ENCODE measurements at regions not wholly inside any gene's neighbourhood (a gene's known extent, or its start where the extent isn't known, plus 50 kb on each side); places are given as distances from the start of the nearest gene placed in this dataset.

DNA sequence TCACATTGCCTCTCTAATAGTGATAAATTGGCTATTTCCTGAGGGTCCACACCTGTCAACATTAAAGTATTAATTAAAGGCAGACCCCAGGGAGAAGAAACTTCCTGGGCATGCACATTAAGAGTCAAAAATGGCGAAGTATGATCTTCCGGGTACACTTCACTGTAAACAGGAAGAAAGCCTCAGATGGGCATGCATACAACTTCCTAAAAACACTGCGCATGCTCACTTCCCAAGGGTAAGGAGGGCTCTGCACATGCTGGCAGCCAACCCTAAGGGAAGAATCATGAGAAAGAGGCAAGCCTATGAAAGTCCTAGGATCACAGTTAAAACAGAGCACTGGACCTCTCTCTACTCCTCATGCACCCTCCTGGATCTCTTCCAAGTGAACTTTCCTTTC, 80.1 kb upstream of the IMMP2L start:
- TF ChIP-seq, protein P1, sequence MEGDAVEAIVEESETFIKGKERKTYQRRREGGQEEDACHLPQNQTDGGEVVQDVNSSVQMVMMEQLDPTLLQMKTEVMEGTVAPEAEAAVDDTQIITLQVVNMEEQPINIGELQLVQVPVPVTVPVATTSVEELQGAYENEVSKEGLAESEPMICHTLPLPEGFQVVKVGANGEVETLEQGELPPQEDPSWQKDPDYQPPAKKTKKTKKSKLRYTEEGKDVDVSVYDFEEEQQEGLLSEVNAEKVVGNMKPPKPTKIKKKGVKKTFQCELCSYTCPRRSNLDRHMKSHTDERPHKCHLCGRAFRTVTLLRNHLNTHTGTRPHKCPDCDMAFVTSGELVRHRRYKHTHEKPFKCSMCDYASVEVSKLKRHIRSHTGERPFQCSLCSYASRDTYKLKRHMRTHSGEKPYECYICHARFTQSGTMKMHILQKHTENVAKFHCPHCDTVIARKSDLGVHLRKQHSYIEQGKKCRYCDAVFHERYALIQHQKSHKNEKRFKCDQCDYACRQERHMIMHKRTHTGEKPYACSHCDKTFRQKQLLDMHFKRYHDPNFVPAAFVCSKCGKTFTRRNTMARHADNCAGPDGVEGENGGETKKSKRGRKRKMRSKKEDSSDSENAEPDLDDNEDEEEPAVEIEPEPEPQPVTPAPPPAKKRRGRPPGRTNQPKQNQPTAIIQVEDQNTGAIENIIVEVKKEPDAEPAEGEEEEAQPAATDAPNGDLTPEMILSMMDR (IDR thresholded peaks at IDR 0.05) = no peak
- DNase-seq (no peak), ATAC-seq (no peak)
- no peaks in the 10 kb centered on the region for H3K4me1 Mint-ChIP-seq (ENCODE audit: low read depth)
- H3K4me3 Mint-ChIP-seq = no peak overlapping the region
- ChIA-PET CTCF (no interaction called here), POLR2A (no interaction called here)
- peaks cover 7% of the 10 kb centered on the region for H3K27me3 Mint-ChIP-seq
- H3K36me3 Mint-ChIP-seq (ENCODE audit: low read depth) = no peaks in the 10 kb centered on the region
- H3K27ac Mint-ChIP-seq = no peak overlapping the region
- intact Hi-C loops (cut with micrococcal nuclease) = no loop called here
- H3K9me3 Mint-ChIP-seq = no peaks in the 10 kb centered on the region

DNA sequence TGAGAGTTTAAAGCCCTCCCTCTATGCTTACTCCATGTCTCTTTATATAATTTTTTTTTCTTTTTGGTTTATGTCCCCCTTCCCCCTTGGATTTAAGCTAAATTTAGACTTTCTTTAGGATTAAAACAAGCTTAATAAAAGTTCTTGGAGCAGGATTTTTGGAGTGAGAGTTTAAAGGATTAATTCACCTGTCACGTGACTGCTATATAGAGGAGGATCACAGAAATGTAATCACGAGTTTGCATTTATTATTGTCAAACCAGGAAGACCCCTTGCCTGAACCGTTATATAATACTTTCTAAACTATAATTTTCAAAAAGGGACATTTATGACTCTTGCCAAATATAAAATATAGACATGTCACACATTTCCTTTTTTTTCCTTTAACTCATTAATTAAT, 78.1 kb upstream of the IMMP2L start:
- intact Hi-C loops (cut with micrococcal nuclease) = no loop called here
- ATAC-seq = no peak
- no peaks in the 10 kb centered on the region for H3K9me3 Mint-ChIP-seq
- H3K4me3 Mint-ChIP-seq = no peak overlapping the region
- ChIA-PET POLR2A (no interaction called here), CTCF (no interaction called here)
- peaks cover 5% of the 10 kb centered on the region for H3K27me3 Mint-ChIP-seq
- TF ChIP-seq, protein P1 (IDR thresholded peaks at IDR 0.05) = no peak
- DNase-seq = no peak
- H3K4me1 Mint-ChIP-seq (ENCODE audit: low read depth) = no peaks in the 10 kb centered on the region
- H3K27ac Mint-ChIP-seq = no peak overlapping the region
- no peaks in the 10 kb centered on the region for H3K36me3 Mint-ChIP-seq (ENCODE audit: low read depth)

DNA sequence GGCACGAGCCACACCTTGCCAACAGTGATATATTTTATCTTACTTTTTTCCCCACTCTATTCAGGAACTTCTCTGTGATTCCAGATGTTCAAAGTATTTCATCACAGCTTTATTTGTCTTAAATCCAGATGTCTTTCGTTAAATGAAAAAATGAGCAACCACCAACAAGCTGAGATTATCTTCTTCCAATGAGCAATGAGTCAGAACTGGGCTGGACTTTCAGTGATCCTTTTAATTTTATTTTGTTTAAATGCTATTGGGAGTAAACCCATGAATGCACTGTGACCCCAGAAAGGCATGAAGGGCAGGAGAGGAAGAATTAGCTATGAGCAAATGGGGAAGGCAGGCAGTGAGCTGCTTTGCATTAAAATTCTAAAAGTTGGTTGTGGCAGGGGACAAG, 77.6 kb upstream of the IMMP2L start:
- Mint-ChIP-seq H3K36me3 (ENCODE audit: low read depth) (no peaks in the 10 kb centered on the region), H3K27ac (no peak overlapping the region), H3K9me3 (no peaks in the 10 kb centered on the region), H3K4me1 (ENCODE audit: low read depth) (no peaks in the 10 kb centered on the region), H3K27me3 (peaks cover 3% of the 10 kb centered on the region), H3K4me3 (no peak overlapping the region)
- TF ChIP-seq, protein P1 (IDR thresholded peaks at IDR 0.05) = no peak
- ATAC-seq = no peak
- ChIA-PET POLR2A (no interaction called here), CTCF (no interaction called here)
- DNase-seq = no peak
- intact Hi-C loops (cut with micrococcal nuclease) = no loop called here

DNA sequence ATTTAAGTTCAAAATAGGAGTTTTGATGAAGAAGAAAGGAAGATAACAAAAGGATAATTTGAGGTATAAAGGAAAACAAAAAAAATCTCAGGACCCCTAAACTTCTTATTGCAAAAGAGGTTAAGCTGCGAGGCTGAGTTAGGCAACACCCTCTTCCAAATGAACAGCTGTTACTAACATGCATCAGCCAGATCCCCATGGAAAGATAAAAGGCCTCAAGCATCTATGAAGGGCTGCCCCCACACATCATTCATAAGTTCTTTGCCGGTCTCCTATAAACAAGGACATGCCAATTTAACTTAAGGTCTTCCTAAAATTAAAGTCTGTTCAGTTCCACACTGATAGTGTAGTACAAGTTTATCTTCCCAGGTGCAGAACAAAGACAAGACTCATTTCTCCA, 75.8 kb upstream of the IMMP2L start:
- no peaks in the 10 kb centered on the region for H3K9me3 Mint-ChIP-seq
- TF ChIP-seq, protein P1 (IDR thresholded peaks at IDR 0.05) = no peak
- no peak overlapping the region for H3K27ac Mint-ChIP-seq
- ChIA-PET POLR2A (no interaction called here), CTCF (no interaction called here)
- no peaks in the 10 kb centered on the region for H3K4me1 Mint-ChIP-seq (ENCODE audit: low read depth)
- intact Hi-C loops (cut with micrococcal nuclease) = no loop called here
- H3K36me3 Mint-ChIP-seq (ENCODE audit: low read depth) = no peaks in the 10 kb centered on the region
- peaks cover 7% of the 10 kb centered on the region for H3K27me3 Mint-ChIP-seq
- ATAC-seq (no peak), DNase-seq (no peak)
- no peak overlapping the region for H3K4me3 Mint-ChIP-seq

DNA sequence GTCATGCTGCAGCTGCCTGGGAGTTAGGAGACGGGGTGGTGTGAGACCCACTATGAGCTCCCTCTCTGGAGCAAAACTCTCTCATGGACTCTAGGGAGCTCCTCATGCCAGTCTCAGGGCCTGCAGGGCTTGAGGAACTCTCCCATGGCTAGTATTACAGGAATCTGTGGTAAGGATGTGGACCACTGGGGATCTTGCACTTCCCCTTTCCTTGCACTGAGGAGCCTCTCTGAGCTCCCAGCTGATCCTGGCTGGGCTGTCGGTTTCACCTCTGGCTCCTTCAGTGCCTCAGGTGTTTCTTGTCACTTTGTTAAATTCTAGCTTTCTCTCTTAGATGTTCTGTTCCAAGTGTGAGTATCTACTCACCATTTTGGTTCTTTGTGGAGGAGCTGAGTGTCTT, 71.6 kb upstream of the IMMP2L start:
- DNase-seq = no peak
- CTCF ChIA-PET = no interaction called here
- Mint-ChIP-seq H3K9me3 (peaks cover 17% of the 10 kb centered on the region), H3K4me1 (ENCODE audit: low read depth) (no peaks in the 10 kb centered on the region), H3K36me3 (ENCODE audit: low read depth) (no peaks in the 10 kb centered on the region), H3K4me3 (no peak overlapping the region), H3K27me3 (peaks cover 13% of the 10 kb centered on the region), H3K27ac (no peak overlapping the region)
- intact Hi-C loops (cut with micrococcal nuclease) = no loop called here
- no peak for ATAC-seq
- TF ChIP-seq, protein P1 (IDR thresholded peaks at IDR 0.05) = no peak
- POLR2A ChIA-PET = no interaction called here
